ENCODE measurements at regions not wholly inside any gene's neighbourhood (a gene's known extent, or its start where the extent isn't known, plus 50 kb on each side); places are given as distances from the start of the nearest gene placed in this dataset.
"Not testable (repeated sequence)": the region's sequence is repeated elsewhere in the genome, so short reads cannot be mapped to it uniquely, and the experiment has no call there.

GRCh38 chr18:62464266-62464665, 58.6 kb upstream of the ZCCHC2 start:
- H3K9me3 ChIP-seq (ENCODE audit: control insufficient read depth, insufficient read depth, low read depth, low read length), result no peaks in the 10 kb centered on the region
- H3K4me3 ChIP-seq (ENCODE audit: low read depth in 2 of 2, low read length in 2 of 2), result no peak overlapping the region
- ChIA-PET CTCF (no interaction called here), POLR2A (no interaction called here)
- peaks cover 4% of the 10 kb centered on the region for H3K4me1 ChIP-seq (ENCODE audit: control insufficient read depth, insufficient read depth, low read length)
- no peaks in the 10 kb centered on the region for H3K36me3 ChIP-seq (ENCODE audit: control insufficient read depth, insufficient read depth, low read length)
- DNase-seq (ENCODE audit: low read depth, low spot score) (no peak), ATAC-seq (no peak)
- intact Hi-C loops (cut with micrococcal nuclease; ENCODE audit: unreplicated experiment) (no loop called here), in situ Hi-C loops (cut with HindIII; ENCODE audit: low pct_unique_long_range_greater_than_20kb, low sequenced_read_pairs) (no loop called here)
- no peaks in the 10 kb centered on the region for H3K27me3 ChIP-seq (ENCODE audit: control insufficient read depth, insufficient read depth, low read length)
- TF ChIP-seq SIN3A (IDR thresholded peaks at IDR 0.05; ENCODE audit: borderline replicate concordance, insufficient read depth, low read depth, low read length) (no peak), CTCF (IDR thresholded peaks at IDR 0.05) (no peak), POLR2AphosphoS5 (IDR thresholded peaks at IDR 0.05; ENCODE audit: low read depth, low read length) (no peak), TCF7L2 (IDR thresholded peaks at IDR 0.05; ENCODE audit: low read depth, low read length) (no peak)
- TF ChIP-seq, protein P1, sequence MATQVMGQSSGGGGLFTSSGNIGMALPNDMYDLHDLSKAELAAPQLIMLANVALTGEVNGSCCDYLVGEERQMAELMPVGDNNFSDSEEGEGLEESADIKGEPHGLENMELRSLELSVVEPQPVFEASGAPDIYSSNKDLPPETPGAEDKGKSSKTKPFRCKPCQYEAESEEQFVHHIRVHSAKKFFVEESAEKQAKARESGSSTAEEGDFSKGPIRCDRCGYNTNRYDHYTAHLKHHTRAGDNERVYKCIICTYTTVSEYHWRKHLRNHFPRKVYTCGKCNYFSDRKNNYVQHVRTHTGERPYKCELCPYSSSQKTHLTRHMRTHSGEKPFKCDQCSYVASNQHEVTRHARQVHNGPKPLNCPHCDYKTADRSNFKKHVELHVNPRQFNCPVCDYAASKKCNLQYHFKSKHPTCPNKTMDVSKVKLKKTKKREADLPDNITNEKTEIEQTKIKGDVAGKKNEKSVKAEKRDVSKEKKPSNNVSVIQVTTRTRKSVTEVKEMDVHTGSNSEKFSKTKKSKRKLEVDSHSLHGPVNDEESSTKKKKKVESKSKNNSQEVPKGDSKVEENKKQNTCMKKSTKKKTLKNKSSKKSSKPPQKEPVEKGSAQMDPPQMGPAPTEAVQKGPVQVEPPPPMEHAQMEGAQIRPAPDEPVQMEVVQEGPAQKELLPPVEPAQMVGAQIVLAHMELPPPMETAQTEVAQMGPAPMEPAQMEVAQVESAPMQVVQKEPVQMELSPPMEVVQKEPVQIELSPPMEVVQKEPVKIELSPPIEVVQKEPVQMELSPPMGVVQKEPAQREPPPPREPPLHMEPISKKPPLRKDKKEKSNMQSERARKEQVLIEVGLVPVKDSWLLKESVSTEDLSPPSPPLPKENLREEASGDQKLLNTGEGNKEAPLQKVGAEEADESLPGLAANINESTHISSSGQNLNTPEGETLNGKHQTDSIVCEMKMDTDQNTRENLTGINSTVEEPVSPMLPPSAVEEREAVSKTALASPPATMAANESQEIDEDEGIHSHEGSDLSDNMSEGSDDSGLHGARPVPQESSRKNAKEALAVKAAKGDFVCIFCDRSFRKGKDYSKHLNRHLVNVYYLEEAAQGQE (IDR thresholded peaks at IDR 0.05; ENCODE audit: insufficient read depth in 1 of 2, low read depth in 2 of 2, low read length in 1 of 2), result no peak
- BruUV-seq (replicated peaks), result no TSS peak
- H3K27ac ChIP-seq (ENCODE audit: low read length), result no peak overlapping the region

DNA sequence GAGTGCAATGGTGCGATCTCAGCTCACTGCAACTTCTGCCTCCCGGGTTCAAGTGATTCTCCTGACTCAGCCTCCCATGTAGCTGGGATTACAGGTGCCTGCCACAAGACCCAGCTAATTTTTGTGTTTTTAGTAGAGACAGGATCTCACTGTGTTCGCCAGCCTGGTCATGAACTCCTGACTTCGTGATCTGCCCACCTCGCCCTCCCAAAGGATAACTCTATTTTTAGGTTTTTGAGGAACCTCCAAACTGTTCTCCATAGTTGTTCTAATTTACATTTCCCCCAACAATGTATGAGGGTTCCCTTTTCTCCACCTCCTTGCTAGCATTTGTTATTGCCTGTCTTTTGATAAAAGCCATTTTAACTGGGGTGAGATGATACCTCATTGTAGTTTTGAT, 53.7 kb upstream of the ZCCHC2 start:
- POLR2A ChIA-PET; in situ Hi-C loops (cut with HindIII; ENCODE audit: low pct_unique_long_range_greater_than_20kb, low sequenced_read_pairs); intact Hi-C loops (cut with micrococcal nuclease; ENCODE audit: unreplicated experiment); BruUV-seq (replicated peaks); H3K4me3 ChIP-seq (ENCODE audit: low read depth in 2 of 2, low read length in 2 of 2); DNase-seq (ENCODE audit: low read depth, low spot score); H3K27ac ChIP-seq (ENCODE audit: low read length); ATAC-seq; H3K27me3 ChIP-seq (ENCODE audit: control insufficient read depth, insufficient read depth, low read length); H3K9me3 ChIP-seq (ENCODE audit: control insufficient read depth, insufficient read depth, low read depth, low read length); CTCF ChIA-PET; H3K4me1 ChIP-seq (ENCODE audit: control insufficient read depth, insufficient read depth, low read length); H3K36me3 ChIP-seq (ENCODE audit: control insufficient read depth, insufficient read depth, low read length): not testable (repeated sequence)
